Endothelial cell of umbilical vein (primary cell): ENCODE measurements at regions not wholly inside any gene's neighbourhood (a gene's known extent, or its start where the extent isn't known, plus 50 kb on each side); places are given as distances from the start of the nearest gene placed in this dataset.

ENCODE experiments used
- BruUV-seq: library from RNA; stranded (reverse); fragments of 400-500 nt; replicated peaks from 2 replicates; lab custom pipeline; 2021; lab: Mats Ljungman, UMichigan
- CTCF ChIA-PET: fragments of 300-600, 350-600 bp; sonication (Branson Sonifier 250); formaldehyde crosslinking; loops from one replicate; lab custom pipeline; 2021; ENCODE audit warnings: antibody characterized with exemption, inconsistent platforms; lab: Charles Lee
- POLR2A ChIA-PET: fragments of 300-600, 350-600 bp; sonication (Branson Sonifier 250); formaldehyde crosslinking; loops from one replicate; lab custom pipeline; 2021; ENCODE audit warnings: antibody characterized with exemption, inconsistent platforms; lab: Charles Lee
- DNase-seq: peaks from one replicate; pipeline ENCODE4 v3.0.0-alpha.2; 2011; ENCODE audit warnings: low read depth, low spot score
- FAIRE-seq: peaks from 2 replicates; lab custom pipeline; 2011; peaks lifted over from hg19 to GRCh38; lab: Jason Lieb, UNC
- H2AFZ ChIP-seq: 2 replicates; pipeline ENCODE4 v1.6.0; 2012; ENCODE audit warnings: low read depth, low read length, control low read depth, inconsistent platforms
- H3K27ac ChIP-seq: 2 replicates; pipeline ENCODE4 v1.5.1; 2011; ENCODE audit warnings: low read depth, mild to moderate bottlenecking, control low read depth, low read length, moderate library complexity; ENCODE audit not compliant: insufficient read depth
- H3K27me3 ChIP-seq, 2 experiments: 2 replicates each; pipeline versions ENCODE4 v1.6.0 to v1.6.1; 2011; ENCODE audit warnings: low read length in 2 of 2, mixed read lengths in 1 of 2; ENCODE audit not compliant: control insufficient read depth in 2 of 2, insufficient read depth in 2 of 2
- H3K36me3 ChIP-seq, 2 experiments: 2 replicates in 1 of 2; 3 replicates in 1 of 2; pipeline ENCODE4 v1.5.1; 2011; ENCODE audit warnings: low read length in 2 of 2, mild to moderate bottlenecking in 1 of 2, moderate library complexity in 1 of 2; ENCODE audit not compliant: control insufficient read depth in 2 of 2, insufficient read depth in 2 of 2; ENCODE audit errors: extremely low read depth in 1 of 2
- H3K4me1 ChIP-seq: 3 replicates; pipeline ENCODE4 v1.5.1; 2011; ENCODE audit warnings: mild to moderate bottlenecking, low read length; ENCODE audit not compliant: control insufficient read depth, insufficient read depth; ENCODE audit errors: extremely low read depth
- H3K4me2 ChIP-seq: 2 replicates; pipeline ENCODE4 v1.6.1; 2011; ENCODE audit warnings: low read length, control low read depth, mixed read lengths; ENCODE audit not compliant: insufficient read depth
- H3K4me3 ChIP-seq, 3 experiments: fragments of 200-600 bp in 1 of 3; sonication (generic), shearing (Covaris generic) in 1 of 3; replicated peaks in 1 of 3; 2 replicates each; pipeline ENCODE4 v1.5.1; 2011 to 2016; ENCODE audit warnings: control low read depth in 3 of 3, low read length in 3 of 3, mild to moderate bottlenecking in 2 of 3, inconsistent platforms in 1 of 3, low read depth in 1 of 3, moderate library complexity in 1 of 3; ENCODE audit not compliant: insufficient read depth in 1 of 3
- H3K79me2 ChIP-seq: 2 replicates; pipeline ENCODE4 v1.6.0; 2012; ENCODE audit warnings: low read length, inconsistent platforms; ENCODE audit not compliant: control insufficient read depth, insufficient read depth
- H3K9ac ChIP-seq: replicated peaks from 2 replicates; pipeline ENCODE3; 2011; ENCODE audit warnings: low read length, control low read depth; ENCODE audit not compliant: insufficient read depth; ENCODE audit errors: extremely low read depth
- H3K9me1 ChIP-seq: replicated peaks from 3 replicates; pipeline ENCODE4 v1.6.0; 2011; ENCODE audit warnings: mild to moderate bottlenecking, low read length; ENCODE audit not compliant: control insufficient read depth, insufficient read depth; ENCODE audit errors: extremely low read depth
- H3K9me3 ChIP-seq: replicated peaks from 2 replicates; pipeline ENCODE4 v1.5.1; 2012; ENCODE audit warnings: low read length, inconsistent platforms; ENCODE audit not compliant: control insufficient read depth, insufficient read depth
- H4K20me1 ChIP-seq: replicated peaks from 2 replicates; pipeline ENCODE3; 2011; ENCODE audit warnings: mild to moderate bottlenecking, low read length; ENCODE audit not compliant: control insufficient read depth, insufficient read depth; ENCODE audit errors: extremely low read depth
- CTCF ChIP-seq, 2 donors: IDR thresholded peaks; 1 replicate in 1 of 2; 2 replicates in 1 of 2; pipeline ENCODE4 v1.5.1; 2011; ENCODE audit warnings: low read length in 2 of 2, mild to moderate bottlenecking in 2 of 2, moderate library complexity in 2 of 2, control low read depth in 1 of 2, inconsistent platforms in 1 of 2, low read depth in 1 of 2; ENCODE audit not compliant: insufficient read depth in 1 of 2; ENCODE audit errors: extremely low read depth in 1 of 2
- EZH2 ChIP-seq: IDR thresholded peaks from 2 replicates; pipeline ENCODE4 v1.6.1; 2012; ENCODE audit warnings: borderline replicate concordance, low read depth, mild to moderate bottlenecking, moderate library complexity, low read length, inconsistent platforms; ENCODE audit not compliant: severe bottlenecking
- FOS ChIP-seq: IDR thresholded peaks from 2 replicates; pipeline ENCODE4 v1.6.1; 2011; ENCODE audit warnings: mild to moderate bottlenecking, low read length, moderate library complexity, borderline replicate concordance; ENCODE audit not compliant: insufficient read depth
- GATA2 ChIP-seq: IDR thresholded peaks from 2 replicates; pipeline ENCODE4 v1.7.0; 2011; ENCODE audit warnings: low read depth, mild to moderate bottlenecking, moderate library complexity, mixed read lengths, low read length; ENCODE audit not compliant: insufficient read length, insufficient read depth
- JUN ChIP-seq: IDR thresholded peaks from 2 replicates; pipeline ENCODE4 v1.6.1; 2011; ENCODE audit warnings: borderline replicate concordance, low read depth; ENCODE audit not compliant: insufficient read length, insufficient read depth
- MAX ChIP-seq: IDR thresholded peaks from 2 replicates; pipeline ENCODE4 v1.6.1; 2011; ENCODE audit not compliant: insufficient read depth, insufficient read length
- MYC ChIP-seq: IDR thresholded peaks from one replicate; pipeline ENCODE4 v1.6.1; 2011; ENCODE audit warnings: mild to moderate bottlenecking, low read depth, low read length
- POLR2A ChIP-seq: IDR thresholded peaks from 2 replicates; pipeline ENCODE4 v1.6.1; 2012; ENCODE audit warnings: low read depth, mild to moderate bottlenecking, control low read depth, low read length
- POLR2AphosphoS5 ChIP-seq: IDR thresholded peaks from 2 replicates; pipeline ENCODE4 v1.6.1; 2012; ENCODE audit warnings: low read depth, mild to moderate bottlenecking, control low read depth, low read length, moderate library complexity; ENCODE audit not compliant: insufficient read depth
- dilution Hi-C: fragments of 300-500 bp; cut with MboI; formaldehyde crosslinking; loops from one replicate; pipeline ENCODE4 v1.15.0; 2019; ENCODE audit warnings: low sequenced_read_pairs; ENCODE audit not compliant: extremely low pct_ligation_motif_present
- intact Hi-C: fragments of 100-400 bp; cut with micrococcal nuclease; formaldehyde crosslinking; loops from one replicate; pipeline ENCODE4 v1.10.0; 2022

GRCh38 chr6:3515669-3516068, 58.8 kb upstream of the SLC22A23 start:
- FAIRE-seq: no peak
- no TSS peak for BruUV-seq
- no peak for TF ChIP-seq MYC
- no peak for TF ChIP-seq POLR2AphosphoS5
- no peak for TF ChIP-seq CTCF (IDR thresholded peaks at IDR 0.05; ENCODE audit: extremely low read depth in 1 of 2, insufficient read depth in 1 of 2, low read depth in 1 of 2, low read length in 2 of 2)
- TF ChIP-seq MAX: no peak
- TF ChIP-seq EZH2: no peak
- TF ChIP-seq GATA2: no peak
- TF ChIP-seq FOS: no peak
- TF ChIP-seq JUN: no peak
- TF ChIP-seq POLR2A: no peak
- no peak overlapping the region for H2AFZ ChIP-seq
- ChIA-PET CTCF (interaction anchor here (1.4 kb wide), 1 partner anchor 22 kb away, joined by 3 read pairs; no protein-coding TSS in a partner anchor), POLR2A (no interaction called here)
- intact Hi-C loops: no loop called here
- DNase-seq: no peak
- no peak overlapping the region for H3K4me3 ChIP-seq
- H3K79me2 ChIP-seq: no peaks in the 10 kb centered on the region
- no peak overlapping the region for H3K4me2 ChIP-seq
- no peaks in the 10 kb centered on the region for H3K9me3 ChIP-seq
- dilution Hi-C loops: no loop called here
- H3K36me3 ChIP-seq: no peaks in the 10 kb centered on the region
- H4K20me1 ChIP-seq: no peaks in the 10 kb centered on the region
- no peaks in the 10 kb centered on the region for H3K9me1 ChIP-seq
- H3K27ac ChIP-seq: no peak overlapping the region
- H3K27me3 ChIP-seq: peaks cover 7 to 19% of the 10 kb centered on the region in 2 experiments
- H3K4me1 ChIP-seq: no peaks in the 10 kb centered on the region
- no peak overlapping the region for H3K9ac ChIP-seq
